ENCODE measurements at regions not wholly inside any gene's neighbourhood (a gene's known extent, or its start where the extent isn't known, plus 50 kb on each side); places are given as distances from the start of the nearest gene placed in this dataset.

DNA sequence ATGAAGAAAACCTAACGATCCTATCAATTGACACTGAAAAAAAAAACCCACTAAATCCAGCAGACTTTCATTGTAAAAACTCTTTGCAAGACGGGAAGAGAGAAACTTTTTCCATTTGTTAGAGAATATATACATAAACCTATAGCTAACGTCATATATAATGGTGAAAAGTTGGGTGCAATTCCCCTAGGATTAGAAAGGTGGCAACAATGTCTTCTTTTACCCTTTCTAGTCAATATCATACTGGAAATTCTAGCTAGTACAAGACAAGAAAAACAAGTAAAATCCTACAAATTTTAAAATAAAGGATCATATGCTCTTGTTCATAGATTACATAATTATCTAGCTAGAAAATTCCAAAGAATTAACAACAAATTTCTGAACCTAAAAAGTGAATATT is 1596.5 kb upstream of the LRRTM1 start:
- no peak for TF ChIP-seq POLR2A (IDR thresholded peaks at IDR 0.05; ENCODE audit: low read length)
- no peak for TF ChIP-seq GATA1 (IDR thresholded peaks at IDR 0.05; ENCODE audit: low read depth, low read length)
